Stomach (tissue), 8 donors: ENCODE measurements at regions not wholly inside any gene's neighbourhood (a gene's known extent, or its start where the extent isn't known, plus 50 kb on each side); places are given as distances from the start of the nearest gene placed in this dataset.
"Not testable (repeated sequence)": the region's sequence is repeated elsewhere in the genome, so short reads cannot be mapped to it uniquely, and the experiment has no call there.

Experiments used
- DNase-seq, 2 donors: peaks; one replicate each; pipeline versions ENCODE4 v3.0.0 to v3.0.0-alpha.2; 2013 to 2019
- H3K27ac ChIP-seq, 5 donors: fragments of 200-600 bp in 4 of 5; sonication (generic) in 4 of 5; one replicate each; pipeline ENCODE4 v1.5.1; 2013 to 2019; ENCODE audit warnings: mild to moderate bottlenecking in 1 of 5, moderate library complexity in 1 of 5
- H3K27me3 ChIP-seq, 3 donors: fragments of 200-600 bp; sonication (generic); one replicate each; pipeline ENCODE4 v1.5.1; 2017 to 2019; ENCODE audit warnings: mixed run types in 1 of 3
- H3K36me3 ChIP-seq, 4 donors: fragments of 200-600 bp; sonication (generic); 1 replicate in 3 of 4; 2 replicates in 1 of 4; pipeline ENCODE4 v1.5.1; 2016 to 2019
- H3K4me1 ChIP-seq, 4 donors: fragments of 200-600 bp; sonication (generic); one replicate each; pipeline ENCODE4 v1.5.1; 2016 to 2019
- H3K4me3 ChIP-seq, 4 donors: fragments of 200-600 bp; sonication (generic) in 3 of 4; one replicate each; pipeline ENCODE4 v1.5.1; 2016 to 2019; ENCODE audit warnings: mild to moderate bottlenecking in 1 of 4
- H3K9me3 ChIP-seq, 4 donors: fragments of 200-600 bp; sonication (generic); one replicate each; pipeline ENCODE4 v1.5.1; 2016 to 2019
- EP300 ChIP-seq: sonication (generic); formaldehyde crosslinking; IDR thresholded peaks from one replicate; pipeline ENCODE4 v1.6.1; 2017; ENCODE audit warnings: antibody characterized with exemption
- POLR2A ChIP-seq, 4 donors: fragments of 450-650 bp; IDR thresholded peaks; one replicate each; pipeline ENCODE4 v1.6.1; 2016; ENCODE audit warnings: antibody characterized with exemption in 4 of 4, control low read depth in 2 of 4, mild to moderate bottlenecking in 1 of 4, moderate library complexity in 1 of 4
- POLR2AphosphoS5 ChIP-seq, 3 donors: sonication (generic); formaldehyde crosslinking; IDR thresholded peaks; one replicate each; pipeline ENCODE4 v1.6.1; 2016; ENCODE audit warnings: antibody characterized with exemption in 3 of 3
- WGBS, 5 donors: extraction: QIAGEN DNeasy Blood & Tissue Kit in 3 of 5; methylation state at CpG; one replicate each; pipeline versions ENCODE4 v1.1.5 to v1.1.7; 2013 to 2018; 5-methylcytosine and 5-hydroxymethylcytosine counted together
- intact Hi-C: fragments of 100-400 bp; cut with DNase I; formaldehyde crosslinking; loops from one replicate; pipeline ENCODE4 v1.15.1; 2023; ENCODE audit warnings: low total_unique reads
- TF ChIP-seq, protein P1 (sequence below), 7 experiments: fragments of 450-650 bp in 4 of 7; fragments of 200-600 bp in 3 of 7; sonication (generic) in 3 of 7; IDR thresholded peaks; one replicate each; pipeline ENCODE4 v1.5.1; 2016 to 2019; ENCODE audit warnings: antibody characterized with exemption in 7 of 7, control low read depth in 2 of 7, mild to moderate bottlenecking in 1 of 7
- donor health status: healthy with polysubstance abuse.
- donor health status: Bipolar disorder and iron deficiency.
- donor health status: healthy.

DNA sequence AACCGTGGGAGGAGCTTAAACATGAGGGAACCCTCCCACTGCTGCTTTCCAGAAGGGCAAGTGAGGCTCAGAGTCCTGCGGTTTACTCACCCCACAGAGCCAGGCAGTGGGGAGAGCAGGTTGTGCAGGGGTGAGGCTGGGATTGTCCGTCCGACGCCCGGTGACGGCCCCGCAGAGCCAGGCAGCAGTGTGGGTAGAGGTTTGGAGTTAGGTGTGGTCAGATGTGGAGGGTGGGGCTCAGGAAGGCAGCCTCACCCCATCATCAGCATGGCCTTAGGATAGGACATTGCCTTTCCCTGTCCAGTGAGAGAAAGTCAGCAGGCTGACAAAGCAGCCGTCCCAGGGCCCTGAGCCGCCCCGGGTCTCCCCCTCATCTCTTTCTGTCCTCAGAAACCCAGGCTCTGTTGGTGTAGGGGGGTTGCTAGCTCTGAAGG is 234.6 kb downstream of the DLL1 start:
- Histone ChIP-seq H3K27me3 (peaks cover 0 to 11% (median 0%) of the 10 kb centered on the region in 3 donors), H3K4me3 (no peak overlapping the region), H3K27ac (no peak overlapping the region), H3K9me3 (no peaks in the 10 kb centered on the region), H3K36me3 (no peaks in the 10 kb centered on the region), H3K4me1 (no peaks in the 10 kb centered on the region)
- TF ChIP-seq EP300, result no peak
- TF ChIP-seq POLR2AphosphoS5 (IDR thresholded peaks at IDR 0.05), result no peak
- no peak for TF ChIP-seq POLR2A (IDR thresholded peaks at IDR 0.05)
- intact Hi-C loops, result no loop called here
- DNase-seq, result no peak
- 78 to 88% (median 80%) methylated on average over 5 to 11 of the region's 11 CpGs for WGBS, 5 donors

DNA sequence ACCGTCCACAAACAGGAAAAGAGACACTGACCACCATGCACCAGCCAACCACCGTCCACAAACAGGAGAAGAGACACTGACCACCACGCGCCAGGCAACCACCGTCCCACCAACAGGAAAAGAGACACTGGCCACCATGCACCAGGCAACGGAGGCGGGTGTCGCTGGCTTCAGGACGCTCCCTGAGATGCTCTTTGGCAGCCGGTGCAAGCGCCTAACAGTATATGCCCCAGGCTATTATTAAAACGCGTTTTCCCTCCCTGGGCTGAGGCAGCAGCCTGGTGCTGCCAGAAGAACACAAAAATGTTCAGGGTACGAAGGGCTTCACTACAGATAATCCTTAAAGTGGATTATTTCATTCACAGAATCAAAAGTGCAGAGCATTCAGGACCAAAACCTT is 235.1 kb downstream of the DLL1 start:
- intact Hi-C loops, H3K27ac ChIP-seq, H3K9me3 ChIP-seq, H3K36me3 ChIP-seq, H3K4me1 ChIP-seq, H3K4me3 ChIP-seq: not testable (repeated sequence)
- DNase-seq, result peak in 1 of 2 donors; percentile 17
- peaks cover 0 to 11% (median 0%) of the 10 kb centered on the region in 3 donors for H3K27me3 ChIP-seq
- WGBS, 5 donors, result 89 to 96% (median 94%) methylated on average over 11 to 14 of the region's 14 CpGs

DNA sequence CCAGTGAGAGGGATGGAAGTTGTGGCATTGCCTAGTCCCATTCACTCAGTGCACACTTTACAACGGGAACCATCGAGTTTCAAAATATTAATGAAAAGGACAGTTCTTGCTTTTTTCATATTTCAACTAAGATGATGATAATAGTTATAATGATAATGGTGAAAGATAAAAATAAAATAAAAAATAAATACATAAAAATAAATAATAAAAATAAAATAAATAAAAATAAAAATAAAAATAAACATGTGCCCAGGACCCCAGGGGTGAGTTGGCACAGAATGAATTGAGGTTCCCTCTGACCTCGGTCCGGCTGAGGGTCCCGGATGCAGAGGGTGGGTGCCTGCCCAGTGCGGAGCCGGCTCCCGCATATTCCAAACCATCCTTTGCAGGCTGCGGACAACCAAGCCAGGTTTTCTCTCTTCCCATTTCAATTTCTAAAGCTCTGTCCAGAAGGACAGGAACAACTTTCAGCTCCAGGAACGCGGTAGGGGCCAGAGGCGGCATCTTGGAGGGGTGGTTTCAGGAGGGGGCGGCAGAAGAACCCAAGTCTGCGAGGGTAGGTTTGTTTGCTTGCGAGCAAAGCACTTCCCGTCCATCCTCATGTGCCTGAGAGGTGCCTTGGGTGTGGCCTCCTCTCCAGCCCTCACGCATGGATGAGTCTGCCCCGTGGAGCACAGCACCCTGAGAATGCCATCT is 236.8 kb downstream of the DLL1 start:
- Histone ChIP-seq H3K9me3 (no peaks in the 10 kb centered on the region), H3K4me1 (peaks cover 0 to 14% (median 8%) of the 10 kb centered on the region in 4 donors), H3K27ac (no peak overlapping the region), H3K27me3 (peaks cover 0 to 11% (median 0%) of the 10 kb centered on the region in 3 donors), H3K36me3 (no peaks in the 10 kb centered on the region), H3K4me3 (no peak overlapping the region)
- TF ChIP-seq, protein P1, sequence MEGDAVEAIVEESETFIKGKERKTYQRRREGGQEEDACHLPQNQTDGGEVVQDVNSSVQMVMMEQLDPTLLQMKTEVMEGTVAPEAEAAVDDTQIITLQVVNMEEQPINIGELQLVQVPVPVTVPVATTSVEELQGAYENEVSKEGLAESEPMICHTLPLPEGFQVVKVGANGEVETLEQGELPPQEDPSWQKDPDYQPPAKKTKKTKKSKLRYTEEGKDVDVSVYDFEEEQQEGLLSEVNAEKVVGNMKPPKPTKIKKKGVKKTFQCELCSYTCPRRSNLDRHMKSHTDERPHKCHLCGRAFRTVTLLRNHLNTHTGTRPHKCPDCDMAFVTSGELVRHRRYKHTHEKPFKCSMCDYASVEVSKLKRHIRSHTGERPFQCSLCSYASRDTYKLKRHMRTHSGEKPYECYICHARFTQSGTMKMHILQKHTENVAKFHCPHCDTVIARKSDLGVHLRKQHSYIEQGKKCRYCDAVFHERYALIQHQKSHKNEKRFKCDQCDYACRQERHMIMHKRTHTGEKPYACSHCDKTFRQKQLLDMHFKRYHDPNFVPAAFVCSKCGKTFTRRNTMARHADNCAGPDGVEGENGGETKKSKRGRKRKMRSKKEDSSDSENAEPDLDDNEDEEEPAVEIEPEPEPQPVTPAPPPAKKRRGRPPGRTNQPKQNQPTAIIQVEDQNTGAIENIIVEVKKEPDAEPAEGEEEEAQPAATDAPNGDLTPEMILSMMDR (IDR thresholded peaks at IDR 0.05), result no peak
- TF ChIP-seq POLR2AphosphoS5 (IDR thresholded peaks at IDR 0.05) (no peak), POLR2A (IDR thresholded peaks at IDR 0.05) (no peak), EP300 (no peak)
- no peak for DNase-seq
- intact Hi-C loops, result no loop called here
- 89 to 91% (median 89%) methylated on average over 18 of the region's 18 CpGs for WGBS, 5 donors

DNA sequence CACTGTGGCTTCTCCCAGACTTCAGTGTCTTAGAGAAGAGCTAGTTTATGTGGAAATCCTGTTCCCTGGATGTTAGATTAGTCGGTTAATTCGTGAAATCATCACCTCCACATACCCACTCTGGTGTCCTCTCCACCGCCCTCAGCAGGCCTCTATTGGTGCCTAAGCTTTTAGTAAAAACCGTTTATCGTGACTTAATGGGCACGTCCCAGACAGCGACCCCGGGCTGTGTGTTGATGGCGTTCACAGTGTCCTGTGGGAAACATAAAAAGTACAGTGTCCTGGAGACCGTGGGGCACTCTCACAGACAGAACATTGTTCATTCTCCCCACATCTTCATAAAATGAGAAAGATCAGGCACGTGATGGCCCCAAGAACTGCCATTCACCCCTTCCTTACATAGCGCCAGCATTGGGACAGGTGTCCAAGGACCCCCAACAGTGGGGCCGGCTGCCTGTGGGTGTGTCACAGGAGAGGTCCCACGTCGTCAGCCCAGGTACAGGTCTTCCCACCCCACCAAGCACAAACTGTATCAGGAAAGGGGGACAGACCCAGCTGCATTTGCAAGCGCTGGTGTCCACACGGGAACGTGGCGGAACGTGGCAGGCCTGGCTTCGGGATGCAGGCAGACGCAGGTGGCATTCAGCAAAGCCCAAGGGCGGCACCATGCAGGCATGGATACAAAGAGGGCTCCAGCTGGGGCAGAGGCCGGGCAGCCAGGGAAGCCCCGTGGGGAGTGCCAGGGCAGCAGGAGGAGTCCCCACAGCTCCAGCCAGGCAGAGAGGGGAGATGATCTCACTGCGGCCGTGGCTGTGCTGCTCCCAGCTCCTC is 237.7 kb downstream of the DLL1 start:
- peaks cover 0 to 23% (median 11%) of the 10 kb centered on the region in 4 donors for H3K4me1 ChIP-seq
- H3K9me3 ChIP-seq, result no peaks in the 10 kb centered on the region
- no peak overlapping the region for H3K27ac ChIP-seq
- H3K36me3 ChIP-seq, result no peaks in the 10 kb centered on the region
- WGBS, 5 donors, result 85 to 91% (median 91%) methylated on average over 17 to 27 of the region's 27 CpGs
- TF ChIP-seq, protein P1 (IDR thresholded peaks at IDR 0.05), result no peak
- TF ChIP-seq POLR2A (IDR thresholded peaks at IDR 0.05), result no peak
- TF ChIP-seq POLR2AphosphoS5 (IDR thresholded peaks at IDR 0.05), result no peak
- TF ChIP-seq EP300, result no peak
- no peak overlapping the region for H3K4me3 ChIP-seq
- H3K27me3 ChIP-seq, result peaks cover 0 to 11% (median 0%) of the 10 kb centered on the region in 3 donors
- intact Hi-C loops, result no loop called here
- DNase-seq, result peak in 1 of 2 donors; percentile 19

DNA sequence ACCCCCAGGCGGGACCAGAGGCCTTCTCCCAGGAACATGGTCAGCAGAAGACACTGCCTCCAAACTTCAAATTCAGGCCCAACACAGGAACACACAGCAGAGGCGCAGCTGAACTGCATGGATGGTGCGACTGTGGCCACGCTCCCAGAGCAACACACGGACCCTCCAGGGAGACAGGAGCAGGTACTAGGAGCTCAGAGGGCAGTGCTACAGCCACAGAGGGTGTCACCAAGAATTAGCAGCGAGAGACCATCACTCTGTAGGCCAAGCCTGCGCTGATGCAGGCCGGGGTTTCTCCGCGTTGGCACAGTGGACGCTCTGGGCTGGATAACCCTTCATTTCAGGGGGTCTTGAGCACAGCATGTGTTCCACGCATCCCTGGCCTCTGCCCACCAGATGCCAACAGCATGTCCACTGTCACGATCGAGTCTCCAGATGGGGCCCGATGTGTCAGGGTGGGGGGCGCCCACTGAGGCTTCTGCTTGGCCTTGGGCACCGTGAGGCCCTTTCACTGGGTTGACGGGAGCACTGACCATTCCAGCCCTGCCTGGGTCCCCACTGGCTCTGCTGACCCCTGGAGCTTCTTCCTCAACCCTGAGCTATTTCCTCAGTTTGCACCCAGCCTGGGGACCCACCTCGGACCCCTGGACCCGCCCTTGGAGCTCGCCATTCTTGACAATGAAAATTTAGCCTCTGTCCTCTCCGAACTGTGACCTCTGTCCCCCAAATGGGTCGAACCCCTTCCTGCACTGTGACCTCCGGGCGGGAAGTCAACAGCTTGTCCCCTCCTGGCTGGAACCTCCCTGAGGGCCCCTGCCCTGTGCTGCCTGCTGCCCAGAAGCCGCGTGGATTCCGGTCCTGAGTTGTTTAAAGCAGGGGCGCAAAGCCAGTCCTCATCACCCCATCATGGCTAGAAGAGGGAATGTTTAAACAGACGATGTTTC is 239.4 kb downstream of the DLL1 start:
- Histone ChIP-seq H3K36me3 (no peaks in the 10 kb centered on the region), H3K4me3 (no peak overlapping the region), H3K27ac (peak overlapping the region in 2 of 5 donors; percentile 86 to 89), H3K27me3 (peaks cover 0 to 5% (median 0%) of the 10 kb centered on the region in 3 donors), H3K4me1 (peaks cover 2 to 30% (median 16%) of the 10 kb centered on the region in 4 donors), H3K9me3 (no peaks in the 10 kb centered on the region)
- TF ChIP-seq POLR2AphosphoS5 (IDR thresholded peaks at IDR 0.05) (no peak), EP300 (no peak), POLR2A (IDR thresholded peaks at IDR 0.05) (no peak)
- TF ChIP-seq, protein P1 (IDR thresholded peaks at IDR 0.05), result no peak
- 85 to 91% (median 88%) methylated on average over 21 to 30 of the region's 30 CpGs for WGBS, 5 donors
- peak in 1 of 2 donors; percentile 17 for DNase-seq
- intact Hi-C loops, result no loop called here
